GM23338 (cell line): ENCODE measurements at regions not wholly inside any gene's neighbourhood (a gene's known extent, or its start where the extent isn't known, plus 50 kb on each side); places are given as distances from the start of the nearest gene placed in this dataset.

Source experiments
- CREB1 ChIP-seq: fragments of 250-450 bp; sonication (Bioruptor Pico); IDR thresholded peaks from 2 replicates; pipeline ENCODE4 v1.5.0; 2020; ENCODE audit warnings: low read depth, mild to moderate bottlenecking, moderate library complexity
- CTCF ChIP-seq, 2 experiments: fragments of 200-600 bp in 1 of 2; sonication (generic) in 1 of 2; conservative IDR thresholded peaks; 2 replicates each; pipeline versions ENCODE4 v1.5.1 to v1.6.1; 2016 to 2017; ENCODE audit warnings: antibody characterized with exemption in 2 of 2, low read depth in 2 of 2, mild to moderate bottlenecking in 2 of 2, moderate library complexity in 1 of 2
- EZH2phosphoT487 ChIP-seq: fragments of 200-600 bp; sonication (generic); IDR thresholded peaks from one replicate; pipeline ENCODE4 v1.8.1; 2018; ENCODE audit warnings: antibody characterized with exemption; ENCODE audit not compliant: unreplicated experiment
- POLR2AphosphoS5 ChIP-seq: IDR thresholded peaks from 2 replicates; pipeline ENCODE4 v1.6.1; 2016; ENCODE audit warnings: antibody characterized with exemption, low read depth

GRCh38 chr6:48626421-48626820, 515.4 kb upstream of the PTCHD4 start:
- TF ChIP-seq CTCF (conservative IDR thresholded peaks at IDR 0.05; ENCODE audit: low read depth in 2 of 2) (no peak), POLR2AphosphoS5 (no peak), CREB1 (no peak), EZH2phosphoT487 (no peak)
